IPS-18c (cell line): ENCODE measurements at regions not wholly inside any gene's neighbourhood (a gene's known extent, or its start where the extent isn't known, plus 50 kb on each side); places are given as distances from the start of the nearest gene placed in this dataset.

ENCODE experiments used
- H3K4me3 ChIP-seq: 2 replicates; pipeline ENCODE4 v1.7.0; 2013; ENCODE audit warnings: low read depth, mild to moderate bottlenecking, low read length, moderate library complexity; ENCODE audit not compliant: insufficient read depth
- H3K9me3 ChIP-seq: one replicate; pipeline ENCODE4 v1.6.1; 2013; ENCODE audit warnings: mild to moderate bottlenecking, low read length, moderate library complexity; ENCODE audit not compliant: control insufficient read depth, insufficient read depth

DNA sequence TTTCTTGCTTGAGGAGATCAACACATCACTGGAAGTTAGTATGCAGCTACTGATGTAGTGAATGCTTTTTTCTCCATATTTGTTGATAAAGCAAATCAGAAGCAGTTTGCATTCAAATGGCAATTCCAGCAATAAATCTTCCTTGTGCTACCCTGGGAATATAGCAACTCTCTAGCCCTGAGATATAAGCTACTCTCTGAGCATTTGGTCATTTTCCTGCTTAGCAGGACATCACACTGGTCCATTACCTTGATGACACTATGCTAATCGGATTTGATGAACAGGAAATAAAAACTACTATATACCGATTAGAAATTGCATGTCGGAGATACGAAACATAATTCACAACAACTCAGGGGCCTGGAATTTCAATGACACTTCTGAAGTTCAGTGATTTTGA, 152.7 kb downstream of the CBLN2 start:
- no peak overlapping the region for H3K4me3 ChIP-seq
- no peaks in the 10 kb centered on the region for H3K9me3 ChIP-seq

GRCh38 chr18:72378016-72378415, 166.1 kb downstream of the CBLN2 start:
- Histone ChIP-seq H3K4me3 (no peak overlapping the region), H3K9me3 (no peaks in the 10 kb centered on the region)

DNA sequence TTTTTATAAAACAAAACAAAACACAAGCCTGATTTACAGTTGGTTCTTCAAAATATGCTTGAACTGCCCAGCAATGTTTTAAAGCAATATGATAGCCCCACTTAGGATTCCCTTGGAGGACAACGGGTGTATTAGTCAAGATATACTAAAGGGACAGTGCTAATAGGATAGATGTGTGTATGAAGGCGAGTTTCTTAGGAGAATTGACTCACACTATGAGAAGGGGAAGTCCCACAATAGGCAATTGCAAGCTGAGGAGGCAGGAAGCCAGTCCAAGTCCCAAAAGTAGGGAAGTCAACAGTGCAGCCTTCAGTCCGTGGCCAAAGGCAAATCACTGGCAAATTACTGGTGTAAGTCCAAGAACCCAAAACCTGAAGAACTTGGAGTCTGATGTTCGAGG, 167.9 kb downstream of the CBLN2 start:
- H3K9me3 ChIP-seq = no peaks in the 10 kb centered on the region
- H3K4me3 ChIP-seq = no peak overlapping the region

DNA sequence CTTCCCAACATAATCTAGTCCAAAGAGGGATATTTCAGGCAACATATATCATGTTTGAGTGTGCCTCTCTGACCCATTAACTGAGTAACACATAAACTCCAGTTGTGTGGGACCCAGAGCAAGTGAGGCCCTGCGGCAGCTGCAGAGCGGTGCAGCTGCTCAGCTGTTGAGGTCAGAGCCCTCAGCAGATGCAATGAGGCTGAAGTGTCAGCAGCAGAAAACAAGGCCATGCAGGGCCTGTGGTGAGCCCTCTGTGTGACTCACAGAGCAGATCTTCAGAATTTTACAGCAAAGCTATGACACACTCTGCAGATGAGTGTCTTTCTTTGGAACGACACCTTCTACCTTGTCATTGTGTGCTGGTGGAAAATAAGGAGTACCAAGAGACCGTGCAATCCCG, 168.5 kb downstream of the CBLN2 start:
- H3K4me3 ChIP-seq = no peak overlapping the region
- H3K9me3 ChIP-seq = no peaks in the 10 kb centered on the region

GRCh38 chr18:72372076-72372475, 172.1 kb downstream of the CBLN2 start:
- Histone ChIP-seq H3K4me3 (no peak overlapping the region), H3K9me3 (no peaks in the 10 kb centered on the region)

DNA sequence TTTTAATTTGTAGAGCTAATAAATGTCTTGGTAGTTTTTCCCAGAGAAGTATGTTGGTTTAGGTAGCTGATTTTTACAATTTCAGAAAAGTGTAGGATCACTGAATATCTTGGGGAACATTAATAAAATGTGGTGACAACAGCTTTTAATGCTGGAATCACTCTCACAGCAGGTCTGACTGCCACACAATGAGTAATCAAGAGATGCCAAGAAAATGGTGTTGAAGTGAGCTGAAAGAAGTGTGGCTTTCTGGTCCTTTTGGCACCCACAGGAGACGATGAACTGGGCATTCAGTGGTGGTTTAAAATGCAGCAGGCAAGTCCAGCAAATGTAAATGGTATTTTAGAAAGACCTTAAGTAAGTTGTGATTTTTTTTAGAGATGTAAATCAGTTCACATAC, 175.8 kb downstream of the CBLN2 start:
- H3K9me3 ChIP-seq = no peaks in the 10 kb centered on the region

GRCh38 chr18:72360634-72361033, 183.5 kb downstream of the CBLN2 start:
- no peaks in the 10 kb centered on the region for H3K9me3 ChIP-seq
- H3K4me3 ChIP-seq = no peak overlapping the region

More for the DNA sequence above, 175.8 kb downstream of the CBLN2 start:
- no peak overlapping the region for H3K4me3 ChIP-seq

- Histone ChIP-seq H3K4me3 (no peak overlapping the region), H3K9me3 (no peaks in the 10 kb centered on the region)
Observed at GRCh38 chr18:72342933-72343332, 201.2 kb downstream of the CBLN2 start.

DNA sequence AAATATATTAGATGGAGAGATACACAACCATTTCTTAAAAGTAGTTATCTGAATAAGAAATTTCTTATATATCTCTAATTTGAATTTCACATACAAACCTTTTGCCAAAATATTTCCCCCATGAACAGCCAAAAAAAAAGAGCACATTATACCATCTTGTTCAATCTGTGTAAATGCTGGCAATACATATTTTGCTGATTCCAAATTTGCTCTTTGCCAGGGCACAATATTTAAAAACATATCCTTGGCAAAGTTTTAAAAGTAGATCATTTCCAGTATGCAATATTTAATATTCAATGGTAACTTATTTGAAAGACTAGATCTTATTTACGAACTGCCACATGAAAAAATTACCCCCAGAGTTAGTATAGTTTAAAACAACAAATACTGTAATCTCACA, 204.2 kb downstream of the CBLN2 start:
- Histone ChIP-seq H3K9me3 (no peaks in the 10 kb centered on the region), H3K4me3 (no peak overlapping the region)

- Histone ChIP-seq H3K9me3 (no peaks in the 10 kb centered on the region), H3K4me3 (no peak overlapping the region)
Observed at GRCh38 chr18:72336786-72337185, 207.4 kb downstream of the CBLN2 start.

GRCh38 chr18:72329533-72329932, 214.6 kb downstream of the CBLN2 start:
- no peaks in the 10 kb centered on the region for H3K9me3 ChIP-seq
- no peak overlapping the region for H3K4me3 ChIP-seq

DNA sequence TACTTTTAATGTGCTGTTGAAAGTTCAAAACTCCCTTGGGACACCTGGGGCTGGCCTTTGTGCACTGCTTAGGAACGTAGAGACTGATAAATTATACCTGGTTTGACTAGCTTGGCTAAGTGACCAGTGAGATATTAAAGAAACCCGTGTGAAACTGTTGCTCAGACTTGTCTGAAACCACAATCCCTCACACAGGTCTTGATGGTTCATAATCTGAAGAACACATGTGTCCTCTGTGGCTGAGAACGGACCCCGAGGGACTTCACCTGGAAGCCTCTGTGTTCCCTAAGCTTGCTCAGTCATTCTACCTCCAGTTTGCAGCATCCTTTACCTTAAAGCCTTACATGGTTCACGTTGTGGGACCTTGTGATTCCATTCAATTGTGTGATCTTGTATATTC, 218.8 kb downstream of the CBLN2 start:
- no peak overlapping the region for H3K4me3 ChIP-seq
- no peaks in the 10 kb centered on the region for H3K9me3 ChIP-seq

GRCh38 chr18:72324677-72325076, 219.5 kb downstream of the CBLN2 start:
- no peaks in the 10 kb centered on the region for H3K9me3 ChIP-seq

DNA sequence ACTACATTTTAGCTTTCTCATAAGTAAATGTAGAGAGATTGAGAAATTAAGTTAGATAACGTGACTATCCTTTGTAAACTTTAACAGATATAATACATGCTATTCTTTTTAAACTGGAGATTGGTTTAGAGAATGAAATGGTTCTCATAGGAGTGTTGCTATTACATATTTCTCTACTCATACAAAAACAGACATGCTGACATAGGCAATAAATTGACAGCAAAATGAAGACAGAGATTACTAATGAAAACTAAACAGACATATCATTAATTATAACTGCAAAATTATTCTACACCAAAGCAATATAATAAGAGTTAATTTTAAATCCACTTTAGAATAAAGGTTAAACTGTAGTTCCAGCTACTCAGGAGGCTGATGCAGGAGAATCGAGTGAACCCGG, 227.6 kb downstream of the CBLN2 start:
- Histone ChIP-seq H3K9me3 (no peaks in the 10 kb centered on the region), H3K4me3 (no peak overlapping the region)

More at GRCh38 chr18:72324677-72325076, 219.5 kb downstream of the CBLN2 start:
- no peak overlapping the region for H3K4me3 ChIP-seq

- Histone ChIP-seq H3K9me3 (no peaks in the 10 kb centered on the region), H3K4me3 (no peak overlapping the region)
Observed at GRCh38 chr18:72283148-72283925, 260.8 kb downstream of the CBLN2 start.

- Histone ChIP-seq H3K9me3 (no peaks in the 10 kb centered on the region), H3K4me3 (no peak overlapping the region)
Observed at GRCh38 chr18:72273025-72273424, 271.1 kb downstream of the CBLN2 start.

DNA sequence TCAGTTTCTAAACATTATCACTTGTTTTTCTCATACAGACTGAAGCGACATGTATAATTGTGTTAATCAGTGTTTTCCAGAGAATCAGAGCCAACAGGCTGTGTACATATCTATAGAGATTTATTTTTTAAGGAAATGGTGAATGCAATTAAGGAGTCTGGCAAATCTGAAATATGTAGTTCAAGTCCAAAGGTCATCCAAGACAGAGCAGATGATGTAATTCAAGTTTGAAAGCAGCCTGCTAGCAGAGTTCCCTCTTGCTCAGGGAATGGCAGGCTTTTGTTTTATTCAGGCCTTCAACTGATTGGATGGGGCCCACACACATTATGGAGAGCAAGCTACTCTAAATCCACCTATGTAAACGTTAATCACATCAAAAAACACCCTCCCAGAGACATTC, 282.6 kb downstream of the CBLN2 start:
- H3K4me3 ChIP-seq = no peak overlapping the region
- H3K9me3 ChIP-seq = no peaks in the 10 kb centered on the region

DNA sequence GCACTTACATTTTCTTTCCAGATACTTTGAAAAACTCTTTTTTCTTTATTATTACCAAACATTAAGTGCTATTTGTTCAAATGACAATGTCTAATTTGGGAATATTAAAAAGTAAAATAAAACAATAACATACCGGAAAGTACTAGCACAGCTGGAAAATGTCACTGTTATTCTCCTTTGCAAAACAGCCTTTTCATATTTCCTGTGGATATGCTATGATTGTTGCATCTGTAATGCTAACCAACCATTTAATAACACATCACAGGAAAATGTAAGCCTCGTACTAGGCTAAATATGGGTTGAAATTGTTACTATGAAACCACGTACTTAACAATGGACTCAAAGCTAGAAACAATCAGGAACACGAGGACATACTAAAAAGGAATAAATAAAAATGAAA, 298.1 kb downstream of the CBLN2 start:
- no peaks in the 10 kb centered on the region for H3K9me3 ChIP-seq
- H3K4me3 ChIP-seq = no peak overlapping the region

DNA sequence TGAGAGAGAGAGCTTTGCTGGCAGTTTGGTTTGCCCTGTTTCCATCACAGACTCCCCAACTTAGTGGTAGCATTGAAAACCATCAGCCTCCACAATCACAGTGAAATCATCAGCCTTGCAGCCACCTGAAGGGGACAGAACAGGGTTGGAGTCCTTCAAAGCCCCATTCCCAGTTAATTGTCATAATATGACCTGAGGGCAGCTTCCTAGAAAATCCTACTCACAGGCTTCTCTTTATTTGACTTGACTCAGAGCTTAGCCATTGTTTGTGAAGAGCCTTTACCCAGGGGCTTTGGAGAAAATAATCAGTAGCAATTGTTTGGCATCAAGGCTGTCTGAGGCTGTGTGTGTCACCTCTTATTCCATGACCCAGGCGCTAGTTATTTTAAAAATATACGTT, 308.7 kb downstream of the CBLN2 start:
- no peak overlapping the region for H3K4me3 ChIP-seq
- H3K9me3 ChIP-seq = no peaks in the 10 kb centered on the region
